GM23338 (cell line): ENCODE measurements at regions not wholly inside any gene's neighbourhood (a gene's known extent, or its start where the extent isn't known, plus 50 kb on each side); places are given as distances from the start of the nearest gene placed in this dataset.

Experiments used
- ATAC-seq: fragments of 200-7000 bp; cut with Tn5 transposase; 3 replicates; pipeline ENCODE4 v1.9.1; 2020
- DNase-seq: peaks from one replicate; pipeline ENCODE4 v3.0.0-alpha.2; 2015; ENCODE audit warnings: low spot score
- H2AFZ ChIP-seq: fragments of 200-600 bp; sonication (generic); 2 replicates; pipeline ENCODE4 v1.8.0; 2016; ENCODE audit warnings: antibody characterized with exemption, mild to moderate bottlenecking, moderate library complexity
- H3F3A ChIP-seq: fragments of 200-600 bp; sonication (generic); replicated peaks from 2 replicates; pipeline ENCODE4 v1.8.0; 2017; ENCODE audit warnings: antibody characterized with exemption, mixed run types, low read depth
- H3K27ac ChIP-seq: fragments of 200-600 bp; sonication (generic); 2 replicates; pipeline ENCODE4 v1.6.1; 2016; ENCODE audit warnings: low read depth
- H3K27me3 ChIP-seq: fragments of 200-600 bp; sonication (generic); 2 replicates; pipeline ENCODE4 v1.8.0; 2016; ENCODE audit warnings: mild to moderate bottlenecking, mixed run types, moderate library complexity; ENCODE audit not compliant: insufficient read depth
- H3K36me3 ChIP-seq: fragments of 200-600 bp; sonication (generic); 2 replicates; pipeline ENCODE4 v1.8.0; 2016; ENCODE audit warnings: mild to moderate bottlenecking; ENCODE audit not compliant: insufficient read depth
- H3K4me1 ChIP-seq: fragments of 200-600 bp; sonication (generic); 2 replicates; pipeline ENCODE4 v1.8.0; 2016; ENCODE audit warnings: mild to moderate bottlenecking, moderate library complexity; ENCODE audit not compliant: insufficient read depth
- H3K4me2 ChIP-seq: fragments of 200-600 bp; sonication (generic); 2 replicates; pipeline ENCODE4 v1.7.1; 2017; ENCODE audit warnings: mixed run types
- H3K4me3 ChIP-seq: fragments of 200-600 bp; sonication (generic); 2 replicates; pipeline ENCODE4 v1.6.1; 2016; ENCODE audit warnings: mixed run types
- H3K79me2 ChIP-seq: fragments of 200-600 bp; sonication (generic); replicated peaks from 2 replicates; pipeline ENCODE4 v1.8.0; 2017; ENCODE audit warnings: mild to moderate bottlenecking; ENCODE audit not compliant: insufficient read depth
- H3K9me2 ChIP-seq: fragments of 200-600 bp; sonication (generic); 2 replicates; pipeline ENCODE4 v1.8.0; 2017; ENCODE audit not compliant: insufficient read depth
- H4K20me1 ChIP-seq: fragments of 200-600 bp; sonication (generic); replicated peaks from 2 replicates; pipeline ENCODE4 v1.8.0; 2017; ENCODE audit warnings: mild to moderate bottlenecking; ENCODE audit not compliant: insufficient read depth
- H3K27ac Mint-ChIP-seq: 2 replicates; pipeline ENCODE4 v1.8.0; 2020; ENCODE audit warnings: inconsistent platforms, mild to moderate bottlenecking, moderate library complexity, mixed read lengths
- H3K27me3 Mint-ChIP-seq: 3 replicates; pipeline ENCODE4 v1.8.0; 2022; ENCODE audit warnings: low read depth, mild to moderate bottlenecking, moderate library complexity, mixed read lengths, inconsistent platforms; ENCODE audit not compliant: insufficient read depth, poor library complexity
- H3K36me3 Mint-ChIP-seq: 3 replicates; pipeline ENCODE4 v1.8.0; 2021; ENCODE audit warnings: low read depth, mild to moderate bottlenecking, inconsistent platforms, moderate library complexity, mixed read lengths
- H3K4me1 Mint-ChIP-seq: 3 replicates; pipeline ENCODE4 v1.8.0; 2020; ENCODE audit warnings: mild to moderate bottlenecking, inconsistent platforms, mixed read lengths
- H3K4me3 Mint-ChIP-seq: 3 replicates; pipeline ENCODE4 v1.8.0; 2021; ENCODE audit warnings: moderate library complexity, mild to moderate bottlenecking, inconsistent platforms, mixed read lengths
- H3K9me3 Mint-ChIP-seq: 3 replicates; pipeline ENCODE4 v1.8.0; 2020; ENCODE audit warnings: moderate library complexity, mild to moderate bottlenecking, inconsistent platforms, mixed read lengths
- CTCF ChIP-seq, 2 experiments: fragments of 200-600 bp in 1 of 2; sonication (generic) in 1 of 2; conservative IDR thresholded peaks; 2 replicates each; pipeline versions ENCODE4 v1.5.1 to v1.6.1; 2016 to 2017; ENCODE audit warnings: antibody characterized with exemption in 2 of 2, low read depth in 2 of 2, mild to moderate bottlenecking in 2 of 2, moderate library complexity in 1 of 2
- JUNB ChIP-seq: IDR thresholded peaks from one replicate; pipeline ENCODE4 v1.6.1; 2016; ENCODE audit warnings: antibody characterized with exemption; ENCODE audit not compliant: unreplicated experiment
- POLR2AphosphoS5 ChIP-seq: IDR thresholded peaks from 2 replicates; pipeline ENCODE4 v1.6.1; 2016; ENCODE audit warnings: antibody characterized with exemption, low read depth
- STAT1 ChIP-seq: IDR thresholded peaks from one replicate; pipeline ENCODE4 v1.6.1; 2016; ENCODE audit warnings: antibody characterized with exemption; ENCODE audit not compliant: unreplicated experiment
- ZNF114 ChIP-seq: fragments of 250-450 bp; sonication (Bioruptor Pico); IDR thresholded peaks from 2 replicates; pipeline ENCODE4 v1.5.0; 2020; ENCODE audit warnings: mild to moderate bottlenecking, moderate library complexity
- ZNF331 ChIP-seq: fragments of 250-450 bp; sonication (Bioruptor Pico); IDR thresholded peaks from 2 replicates; pipeline ENCODE4 v1.5.0; 2020; ENCODE audit warnings: low read depth, mild to moderate bottlenecking, moderate library complexity
- ZNF462 ChIP-seq: fragments of 250-450 bp; sonication (Bioruptor Pico); IDR thresholded peaks from 2 replicates; pipeline ENCODE4 v1.5.0; 2020; ENCODE audit warnings: mild to moderate bottlenecking, moderate library complexity

DNA sequence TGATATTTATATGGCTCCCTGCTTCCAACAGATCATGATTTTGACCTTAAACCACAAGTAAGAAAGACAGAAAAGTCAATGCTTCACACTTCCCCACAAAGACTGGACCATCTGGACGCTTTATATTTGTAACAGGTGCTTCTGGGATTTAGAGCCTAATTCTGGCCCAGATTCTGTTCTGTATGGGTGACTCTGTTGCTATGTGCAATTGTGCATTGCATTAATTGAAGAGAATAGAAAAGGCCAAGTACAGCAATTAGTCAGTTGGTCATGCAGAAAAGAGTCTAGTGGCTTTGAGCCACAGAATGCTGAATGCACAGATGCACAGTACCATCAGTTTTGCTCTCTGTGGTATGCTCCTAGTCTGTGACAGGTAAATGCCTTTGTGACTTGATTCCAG is 657.4 kb upstream of the ATXN8OS start (continued):
- no peak for TF ChIP-seq STAT1
- TF ChIP-seq ZNF114, result no peak
- TF ChIP-seq JUNB, result no peak

DNA sequence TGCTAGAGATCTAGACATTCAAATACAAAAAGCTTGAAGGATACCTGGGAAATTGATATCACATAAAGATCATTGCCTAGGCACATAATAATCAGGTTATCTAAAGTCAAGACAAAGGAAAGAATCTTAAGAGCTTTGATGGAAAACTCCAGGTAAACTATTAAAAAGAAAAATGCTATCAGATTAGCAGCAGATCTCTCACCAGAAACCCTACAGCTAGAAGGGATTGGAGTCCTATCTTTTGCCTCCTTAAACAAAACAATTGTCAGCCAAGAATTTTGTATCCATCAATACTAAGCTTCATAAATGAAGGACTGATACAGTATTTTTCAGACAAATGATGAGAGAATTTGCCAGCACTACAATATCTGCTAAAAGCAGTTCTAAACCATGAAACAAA is 682.4 kb upstream of the ATXN8OS start:
- no peaks in the 10 kb centered on the region for H3K27me3 ChIP-seq
- H4K20me1 ChIP-seq, result no peaks in the 10 kb centered on the region
- no peaks in the 10 kb centered on the region for H3K79me2 ChIP-seq
- peaks cover 13% of the 10 kb centered on the region for H3K27me3 Mint-ChIP-seq
- no peak overlapping the region for H3K4me3 ChIP-seq
- H3K4me1 ChIP-seq, result no peaks in the 10 kb centered on the region
- 0 out of 2 replicates have a peak, but pooled peaks cover 3% of the 10 kb centered on the region for H3K9me2 ChIP-seq
- H3K27ac Mint-ChIP-seq, result no peak overlapping the region
- no peaks in the 10 kb centered on the region for H3K4me1 Mint-ChIP-seq
- no peak overlapping the region for H3K27ac ChIP-seq
- ATAC-seq (no peak), DNase-seq (no peak)
- no peak overlapping the region for H2AFZ ChIP-seq
- peaks cover 24% of the 10 kb centered on the region; the same call in 2 of the 3 replicates for H3K36me3 Mint-ChIP-seq
- H3F3A ChIP-seq, result no peaks in the 10 kb centered on the region
- TF ChIP-seq STAT1 (no peak), ZNF331 (CRISPR knock-in tag) (no peak)
- H3K36me3 ChIP-seq, result no peaks in the 10 kb centered on the region
- no peak overlapping the region for H3K4me3 Mint-ChIP-seq
- H3K4me2 ChIP-seq, result no peak overlapping the region
- peaks cover 29% of the 10 kb centered on the region for H3K9me3 Mint-ChIP-seq

- no peak for ATAC-seq
- Histone ChIP-seq H3F3A (no peaks in the 10 kb centered on the region), H3K27ac (no peak overlapping the region), H3K4me2 (no peak overlapping the region), H3K9me2 (0 out of 2 replicates have a peak, but pooled peaks cover 3% of the 10 kb centered on the region), H3K79me2 (no peaks in the 10 kb centered on the region), H3K36me3 (no peaks in the 10 kb centered on the region), H3K4me3 (no peak overlapping the region), H3K27me3 (no peaks in the 10 kb centered on the region), H3K4me1 (no peaks in the 10 kb centered on the region), H4K20me1 (no peaks in the 10 kb centered on the region), H2AFZ (peak overlapping the region; percentile 8; the same call in 1 of the 2 replicates)
- H3K27me3 Mint-ChIP-seq, result peaks cover 13% of the 10 kb centered on the region
- DNase-seq, result no peak
- H3K36me3 Mint-ChIP-seq, result peaks cover 31% of the 10 kb centered on the region; the same call in 2 of the 3 replicates
- peaks cover under 1% of the 10 kb centered on the region for H3K4me1 Mint-ChIP-seq
- no peak overlapping the region for H3K27ac Mint-ChIP-seq
- TF ChIP-seq ZNF462 (CRISPR knock-in tag), result no peak
- TF ChIP-seq POLR2AphosphoS5, result no peak
- no peak for TF ChIP-seq CTCF (conservative IDR thresholded peaks at IDR 0.05; ENCODE audit: low read depth in 2 of 2)
- TF ChIP-seq STAT1, result no peak
- TF ChIP-seq ZNF114, result no peak
- peaks cover 32% of the 10 kb centered on the region for H3K9me3 Mint-ChIP-seq
- H3K4me3 Mint-ChIP-seq, result no peak overlapping the region
These were observed 683.8 kb upstream of the ATXN8OS start for GRCh38 chr13:69423844-69424243.
